SK-N-SH treated with all-trans-retinoic acid at 6 μM for 48 hours (cell line): ENCODE measurements at regions not wholly inside any gene's neighbourhood (a gene's known extent, or its start where the extent isn't known, plus 50 kb on each side); places are given as distances from the start of the nearest gene placed in this dataset.

Experiments used
- ATAC-seq: fragments of 200-7000 bp; cut with Tn5 transposase; 3 replicates; pipeline ENCODE4 v1.9.1; 2020; ENCODE audit warnings: mild to moderate bottlenecking, moderate library complexity
- ARNTL ChIP-seq: fragments of 450-650 bp; formaldehyde crosslinking; IDR thresholded peaks from 2 replicates; pipeline ENCODE4 v1.5.0; 2020; ENCODE audit warnings: low read depth, mild to moderate bottlenecking, moderate library complexity, borderline replicate concordance
- BACH2 ChIP-seq: fragments of 250-450 bp; sonication (Bioruptor Pico); IDR thresholded peaks from 2 replicates; pipeline ENCODE4 v1.9.0; 2021; ENCODE audit warnings: mild to moderate bottlenecking, borderline replicate concordance
- CSDC2 ChIP-seq: fragments of 250-450 bp; sonication (Bioruptor Pico); IDR thresholded peaks from 2 replicates; pipeline ENCODE4 v1.5.0; 2020; ENCODE audit warnings: mild to moderate bottlenecking, moderate library complexity
- ESRRG ChIP-seq: fragments of 250-450 bp; sonication (Bioruptor Pico); IDR thresholded peaks from 2 replicates; pipeline ENCODE4 v1.6.1; 2021; ENCODE audit warnings: mild to moderate bottlenecking
- GLIS3 ChIP-seq: fragments of 250-450 bp; sonication (Bioruptor Pico); IDR thresholded peaks from 2 replicates; pipeline ENCODE4 v1.5.0; 2020; ENCODE audit warnings: mild to moderate bottlenecking, moderate library complexity
- ISL1 ChIP-seq: fragments of 250-450 bp; sonication (Bioruptor Pico); IDR thresholded peaks from 2 replicates; pipeline ENCODE4 v2.1.2; 2022; ENCODE audit warnings: mild to moderate bottlenecking, moderate library complexity
- PPARA ChIP-seq: fragments of 250-450 bp; sonication (Bioruptor Pico); IDR thresholded peaks from 2 replicates; pipeline ENCODE4 v1.5.0; 2020; ENCODE audit warnings: mild to moderate bottlenecking, borderline replicate concordance
- RARB ChIP-seq: fragments of 250-450 bp; sonication (Bioruptor Pico); IDR thresholded peaks from 2 replicates; pipeline ENCODE4 v1.8.0; 2021; ENCODE audit warnings: mild to moderate bottlenecking, moderate library complexity
- SNAI2 ChIP-seq: fragments of 250-450 bp; sonication (Bioruptor Pico); IDR thresholded peaks from 2 replicates; pipeline ENCODE4 v1.5.0; 2020; ENCODE audit warnings: mild to moderate bottlenecking, moderate library complexity
- ZC3H10 ChIP-seq: fragments of 250-450 bp; sonication (Bioruptor Pico); IDR thresholded peaks from 2 replicates; pipeline ENCODE4 v1.5.1; 2021; ENCODE audit warnings: mild to moderate bottlenecking, moderate library complexity
- ZFP30 ChIP-seq: fragments of 450-650 bp; formaldehyde crosslinking; IDR thresholded peaks from 2 replicates; pipeline ENCODE4 v1.5.0; 2022; ENCODE audit warnings: mild to moderate bottlenecking, moderate library complexity
- ZNF565 ChIP-seq: fragments of 450-650 bp; formaldehyde crosslinking; conservative IDR thresholded peaks from 2 replicates; pipeline ENCODE4 v1.5.0; 2020; ENCODE audit warnings: low read depth, mild to moderate bottlenecking, moderate library complexity
- ZNF70 ChIP-seq: fragments of 450-650 bp; formaldehyde crosslinking; IDR thresholded peaks from 2 replicates; pipeline ENCODE4 v1.5.0; 2020; ENCODE audit warnings: mild to moderate bottlenecking, moderate library complexity
- TF ChIP-seq, protein P1 (sequence below): fragments of 250-450 bp; sonication (Bioruptor Pico); IDR thresholded peaks from 2 replicates; pipeline ENCODE4 v1.5.0; 2020; ENCODE audit warnings: mild to moderate bottlenecking, moderate library complexity
- TF ChIP-seq, protein P2 (sequence below): fragments of 250-450 bp; sonication (Bioruptor Pico); IDR thresholded peaks from 2 replicates; pipeline ENCODE4 v1.5.1; 2021; ENCODE audit warnings: mild to moderate bottlenecking, moderate library complexity
- TF ChIP-seq, protein P3 (sequence below): fragments of 250-450 bp; sonication (Bioruptor Pico); IDR thresholded peaks from 2 replicates; pipeline ENCODE4 v1.5.1; 2020; ENCODE audit warnings: low read depth, mild to moderate bottlenecking, moderate library complexity
- TF ChIP-seq, protein P4 (sequence below): fragments of 250-450 bp; sonication (Bioruptor Pico); IDR thresholded peaks from 2 replicates; pipeline ENCODE4 v1.8.0; 2021; ENCODE audit warnings: low read depth, mild to moderate bottlenecking, moderate library complexity, borderline replicate concordance
- TF ChIP-seq, protein P5 (sequence below): fragments of 250-450 bp; sonication (Bioruptor Pico); IDR thresholded peaks from 2 replicates; pipeline ENCODE4 v1.8.0; 2020; ENCODE audit warnings: mild to moderate bottlenecking, moderate library complexity, borderline replicate concordance

DNA sequence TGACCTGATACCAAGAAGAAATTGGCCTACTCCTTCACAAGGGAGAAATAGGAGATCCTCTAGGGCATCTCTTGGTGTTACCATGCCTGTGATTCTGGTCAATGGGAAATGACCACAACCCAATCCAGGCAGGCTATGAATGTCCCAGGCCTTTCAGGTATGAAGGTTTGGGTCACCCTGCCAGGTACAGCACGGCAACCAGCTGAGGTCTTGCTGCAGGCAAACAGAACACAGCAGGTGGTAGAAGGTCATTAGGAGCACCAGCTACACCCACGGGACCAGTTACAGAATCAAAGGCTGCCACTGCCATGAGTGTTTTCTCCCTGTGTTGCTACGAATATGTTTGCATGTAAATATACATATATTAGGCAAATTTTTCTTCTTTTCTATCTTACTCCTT, 202.3 kb downstream of the ERMARD start (continued):
- TF ChIP-seq, protein P1, sequence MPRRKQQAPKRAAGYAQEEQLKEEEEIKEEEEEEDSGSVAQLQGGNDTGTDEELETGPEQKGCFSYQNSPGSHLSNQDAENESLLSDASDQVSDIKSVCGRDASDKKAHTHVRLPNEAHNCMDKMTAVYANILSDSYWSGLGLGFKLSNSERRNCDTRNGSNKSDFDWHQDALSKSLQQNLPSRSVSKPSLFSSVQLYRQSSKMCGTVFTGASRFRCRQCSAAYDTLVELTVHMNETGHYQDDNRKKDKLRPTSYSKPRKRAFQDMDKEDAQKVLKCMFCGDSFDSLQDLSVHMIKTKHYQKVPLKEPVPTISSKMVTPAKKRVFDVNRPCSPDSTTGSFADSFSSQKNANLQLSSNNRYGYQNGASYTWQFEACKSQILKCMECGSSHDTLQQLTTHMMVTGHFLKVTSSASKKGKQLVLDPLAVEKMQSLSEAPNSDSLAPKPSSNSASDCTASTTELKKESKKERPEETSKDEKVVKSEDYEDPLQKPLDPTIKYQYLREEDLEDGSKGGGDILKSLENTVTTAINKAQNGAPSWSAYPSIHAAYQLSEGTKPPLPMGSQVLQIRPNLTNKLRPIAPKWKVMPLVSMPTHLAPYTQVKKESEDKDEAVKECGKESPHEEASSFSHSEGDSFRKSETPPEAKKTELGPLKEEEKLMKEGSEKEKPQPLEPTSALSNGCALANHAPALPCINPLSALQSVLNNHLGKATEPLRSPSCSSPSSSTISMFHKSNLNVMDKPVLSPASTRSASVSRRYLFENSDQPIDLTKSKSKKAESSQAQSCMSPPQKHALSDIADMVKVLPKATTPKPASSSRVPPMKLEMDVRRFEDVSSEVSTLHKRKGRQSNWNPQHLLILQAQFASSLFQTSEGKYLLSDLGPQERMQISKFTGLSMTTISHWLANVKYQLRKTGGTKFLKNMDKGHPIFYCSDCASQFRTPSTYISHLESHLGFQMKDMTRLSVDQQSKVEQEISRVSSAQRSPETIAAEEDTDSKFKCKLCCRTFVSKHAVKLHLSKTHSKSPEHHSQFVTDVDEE (CRISPR knock-in tag), result no peak
- no peak for TF ChIP-seq ZNF70
- TF ChIP-seq BACH2 (CRISPR knock-in tag), result no peak
- TF ChIP-seq ESRRG (CRISPR knock-in tag), result no peak
- no peak for TF ChIP-seq ZC3H10 (CRISPR knock-in tag)
- TF ChIP-seq GLIS3 (CRISPR knock-in tag), result no peak
- no peak for TF ChIP-seq ARNTL
- no peak for TF ChIP-seq SNAI2 (CRISPR knock-in tag)
- TF ChIP-seq PPARA (CRISPR knock-in tag), result no peak
- TF ChIP-seq, protein P2, sequence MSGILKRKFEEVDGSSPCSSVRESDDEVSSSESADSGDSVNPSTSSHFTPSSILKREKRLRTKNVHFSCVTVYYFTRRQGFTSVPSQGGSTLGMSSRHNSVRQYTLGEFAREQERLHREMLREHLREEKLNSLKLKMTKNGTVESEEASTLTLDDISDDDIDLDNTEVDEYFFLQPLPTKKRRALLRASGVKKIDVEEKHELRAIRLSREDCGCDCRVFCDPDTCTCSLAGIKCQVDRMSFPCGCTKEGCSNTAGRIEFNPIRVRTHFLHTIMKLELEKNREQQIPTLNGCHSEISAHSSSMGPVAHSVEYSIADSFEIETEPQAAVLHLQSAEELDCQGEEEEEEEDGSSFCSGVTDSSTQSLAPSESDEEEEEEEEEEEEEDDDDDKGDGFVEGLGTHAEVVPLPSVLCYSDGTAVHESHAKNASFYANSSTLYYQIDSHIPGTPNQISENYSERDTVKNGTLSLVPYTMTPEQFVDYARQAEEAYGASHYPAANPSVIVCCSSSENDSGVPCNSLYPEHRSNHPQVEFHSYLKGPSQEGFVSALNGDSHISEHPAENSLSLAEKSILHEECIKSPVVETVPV, result no peak
- TF ChIP-seq, all 23 proteins: peak for 0

DNA sequence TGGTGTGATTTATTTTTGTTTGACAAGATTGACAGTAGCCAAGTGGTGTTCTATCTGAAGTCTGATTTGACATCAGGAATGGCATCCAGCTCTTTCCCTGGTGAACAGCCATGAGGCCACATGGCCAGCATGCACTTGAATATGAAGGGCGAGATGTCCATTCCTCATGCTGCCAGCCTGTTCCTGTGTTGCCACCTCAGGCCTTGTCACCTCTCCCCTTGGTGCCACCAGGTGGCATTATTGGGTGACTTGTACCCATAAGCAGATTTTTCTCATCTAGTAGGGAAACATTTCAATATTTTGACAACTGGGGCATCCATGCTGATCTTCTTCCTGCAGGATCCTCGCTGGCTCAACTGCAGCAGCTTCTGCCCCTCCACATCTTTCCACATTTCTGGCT, 199.1 kb downstream of the ERMARD start:
- ATAC-seq, result no peak
- TF ChIP-seq RARB (CRISPR knock-in tag) (no peak), ISL1 (CRISPR knock-in tag) (no peak), ZNF565 (no peak), ARNTL (no peak), GLIS3 (CRISPR knock-in tag) (no peak), CSDC2 (no peak), SNAI2 (CRISPR knock-in tag) (no peak), ZFP30 (CRISPR knock-in tag) (no peak), ESRRG (CRISPR knock-in tag) (no peak)
- TF ChIP-seq, protein P3, sequence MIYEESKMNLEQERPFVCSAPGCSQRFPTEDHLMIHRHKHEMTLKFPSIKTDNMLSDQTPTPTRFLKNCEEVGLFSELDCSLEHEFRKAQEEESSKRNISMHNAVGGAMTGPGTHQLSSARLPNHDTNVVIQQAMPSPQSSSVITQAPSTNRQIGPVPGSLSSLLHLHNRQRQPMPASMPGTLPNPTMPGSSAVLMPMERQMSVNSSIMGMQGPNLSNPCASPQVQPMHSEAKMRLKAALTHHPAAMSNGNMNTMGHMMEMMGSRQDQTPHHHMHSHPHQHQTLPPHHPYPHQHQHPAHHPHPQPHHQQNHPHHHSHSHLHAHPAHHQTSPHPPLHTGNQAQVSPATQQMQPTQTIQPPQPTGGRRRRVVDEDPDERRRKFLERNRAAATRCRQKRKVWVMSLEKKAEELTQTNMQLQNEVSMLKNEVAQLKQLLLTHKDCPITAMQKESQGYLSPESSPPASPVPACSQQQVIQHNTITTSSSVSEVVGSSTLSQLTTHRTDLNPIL (CRISPR knock-in tag), result no peak
- TF ChIP-seq, protein P4, sequence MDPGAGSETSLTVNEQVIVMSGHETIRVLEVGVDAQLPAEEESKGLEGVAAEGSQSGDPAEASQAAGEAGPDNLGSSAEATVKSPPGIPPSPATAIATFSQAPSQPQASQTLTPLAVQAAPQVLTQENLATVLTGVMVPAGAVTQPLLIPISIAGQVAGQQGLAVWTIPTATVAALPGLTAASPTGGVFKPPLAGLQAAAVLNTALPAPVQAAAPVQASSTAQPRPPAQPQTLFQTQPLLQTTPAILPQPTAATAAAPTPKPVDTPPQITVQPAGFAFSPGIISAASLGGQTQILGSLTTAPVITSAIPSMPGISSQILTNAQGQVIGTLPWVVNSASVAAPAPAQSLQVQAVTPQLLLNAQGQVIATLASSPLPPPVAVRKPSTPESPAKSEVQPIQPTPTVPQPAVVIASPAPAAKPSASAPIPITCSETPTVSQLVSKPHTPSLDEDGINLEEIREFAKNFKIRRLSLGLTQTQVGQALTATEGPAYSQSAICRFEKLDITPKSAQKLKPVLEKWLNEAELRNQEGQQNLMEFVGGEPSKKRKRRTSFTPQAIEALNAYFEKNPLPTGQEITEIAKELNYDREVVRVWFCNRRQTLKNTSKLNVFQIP (CRISPR knock-in tag), result no peak
- TF ChIP-seq, protein P2, result no peak
- TF ChIP-seq, protein P5, sequence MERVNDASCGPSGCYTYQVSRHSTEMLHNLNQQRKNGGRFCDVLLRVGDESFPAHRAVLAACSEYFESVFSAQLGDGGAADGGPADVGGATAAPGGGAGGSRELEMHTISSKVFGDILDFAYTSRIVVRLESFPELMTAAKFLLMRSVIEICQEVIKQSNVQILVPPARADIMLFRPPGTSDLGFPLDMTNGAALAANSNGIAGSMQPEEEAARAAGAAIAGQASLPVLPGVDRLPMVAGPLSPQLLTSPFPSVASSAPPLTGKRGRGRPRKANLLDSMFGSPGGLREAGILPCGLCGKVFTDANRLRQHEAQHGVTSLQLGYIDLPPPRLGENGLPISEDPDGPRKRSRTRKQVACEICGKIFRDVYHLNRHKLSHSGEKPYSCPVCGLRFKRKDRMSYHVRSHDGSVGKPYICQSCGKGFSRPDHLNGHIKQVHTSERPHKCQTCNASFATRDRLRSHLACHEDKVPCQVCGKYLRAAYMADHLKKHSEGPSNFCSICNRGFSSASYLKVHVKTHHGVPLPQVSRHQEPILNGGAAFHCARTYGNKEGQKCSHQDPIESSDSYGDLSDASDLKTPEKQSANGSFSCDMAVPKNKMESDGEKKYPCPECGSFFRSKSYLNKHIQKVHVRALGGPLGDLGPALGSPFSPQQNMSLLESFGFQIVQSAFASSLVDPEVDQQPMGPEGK (CRISPR knock-in tag), result no peak
- TF ChIP-seq, protein P1 (CRISPR knock-in tag), result no peak
